ENCODE measurements at regions not wholly inside any gene's neighbourhood (a gene's known extent, or its start where the extent isn't known, plus 50 kb on each side); places are given as distances from the start of the nearest gene placed in this dataset.
A peak's percentile ranks its signal among the peaks of the same experiment; 100 is the strongest.

- H3K27ac ChIP-seq: no peak overlapping the region
- ChIA-PET POLR2A (ENCODE audit: low non-redundant PET) (no interaction called here), CTCF (interaction anchor here (0.6 kb wide), 1 partner anchor 362 kb away, joined by 5 read pairs; no protein-coding TSS in a partner anchor)
- TF ChIP-seq CTCF (conservative IDR thresholded peaks at IDR 0.05; ENCODE audit: low read depth): no peak
- no peak for DNase-seq (ENCODE audit: low spot score)
Measured at GRCh38 chr10:28981007-28981406, 303.7 kb downstream of the BAMBI start.

- DNase-seq (ENCODE audit: low spot score): no peak
- TF ChIP-seq CTCF (conservative IDR thresholded peaks at IDR 0.05; ENCODE audit: low read depth): no peak
- no peak overlapping the region; the same call in 1 of the 2 replicates for H3K27ac ChIP-seq
- ChIA-PET CTCF (interaction anchor here (1.0 kb wide), 1 partner anchor 25 kb away, joined by 4 read pairs; no protein-coding TSS in a partner anchor), POLR2A (ENCODE audit: low non-redundant PET) (no interaction called here)
Measured at GRCh38 chr10:28982974-28983373, 305.7 kb downstream of the BAMBI start.

- ChIA-PET POLR2A (ENCODE audit: low non-redundant PET) (no interaction called here), CTCF (no interaction called here)
- no peak overlapping the region for H3K27ac ChIP-seq
- no peak for TF ChIP-seq CTCF (conservative IDR thresholded peaks at IDR 0.05; ENCODE audit: low read depth)
- DNase-seq (ENCODE audit: low spot score): no peak
Measured at GRCh38 chr10:28983799-28984198, 305.1 kb upstream of the LYZL1 start.

GRCh38 chr10:28984431-28984830 is 304.4 kb upstream of the LYZL1 start:
- no peak for TF ChIP-seq CTCF (conservative IDR thresholded peaks at IDR 0.05; ENCODE audit: low read depth)
- CTCF ChIA-PET: no interaction called here
- DNase-seq (ENCODE audit: low spot score): peak; percentile 88
- POLR2A ChIA-PET (ENCODE audit: low non-redundant PET): no interaction called here
- H3K27ac ChIP-seq: peak overlapping the region; percentile 70

- H3K27ac ChIP-seq: peak overlapping the region; percentile 70
- CTCF ChIA-PET: no interaction called here
- DNase-seq (ENCODE audit: low spot score): no peak
- TF ChIP-seq CTCF (conservative IDR thresholded peaks at IDR 0.05; ENCODE audit: low read depth): no peak
- POLR2A ChIA-PET (ENCODE audit: low non-redundant PET): interaction anchor here (0.6 kb wide), 1 partner anchor 133 kb away, joined by 3 read pairs; no protein-coding TSS in a partner anchor
Measured at GRCh38 chr10:28985137-28985885, 303.6 kb upstream of the LYZL1 start.

GRCh38 chr10:28986117-28986792 is 302.6 kb upstream of the LYZL1 start:
- DNase-seq (ENCODE audit: low spot score): peak; percentile 54
- TF ChIP-seq CTCF (conservative IDR thresholded peaks at IDR 0.05; ENCODE audit: low read depth): no peak
- ChIA-PET CTCF (interaction anchor here (0.6 kb wide), 1 partner anchor 322 kb away, joined by 3 read pairs; no protein-coding TSS in a partner anchor), POLR2A (ENCODE audit: low non-redundant PET) (no interaction called here)
- H3K27ac ChIP-seq: no peak overlapping the region
